ENCODE measurements at regions not wholly inside any gene's neighbourhood (a gene's known extent, or its start where the extent isn't known, plus 50 kb on each side); places are given as distances from the start of the nearest gene placed in this dataset.

DNA sequence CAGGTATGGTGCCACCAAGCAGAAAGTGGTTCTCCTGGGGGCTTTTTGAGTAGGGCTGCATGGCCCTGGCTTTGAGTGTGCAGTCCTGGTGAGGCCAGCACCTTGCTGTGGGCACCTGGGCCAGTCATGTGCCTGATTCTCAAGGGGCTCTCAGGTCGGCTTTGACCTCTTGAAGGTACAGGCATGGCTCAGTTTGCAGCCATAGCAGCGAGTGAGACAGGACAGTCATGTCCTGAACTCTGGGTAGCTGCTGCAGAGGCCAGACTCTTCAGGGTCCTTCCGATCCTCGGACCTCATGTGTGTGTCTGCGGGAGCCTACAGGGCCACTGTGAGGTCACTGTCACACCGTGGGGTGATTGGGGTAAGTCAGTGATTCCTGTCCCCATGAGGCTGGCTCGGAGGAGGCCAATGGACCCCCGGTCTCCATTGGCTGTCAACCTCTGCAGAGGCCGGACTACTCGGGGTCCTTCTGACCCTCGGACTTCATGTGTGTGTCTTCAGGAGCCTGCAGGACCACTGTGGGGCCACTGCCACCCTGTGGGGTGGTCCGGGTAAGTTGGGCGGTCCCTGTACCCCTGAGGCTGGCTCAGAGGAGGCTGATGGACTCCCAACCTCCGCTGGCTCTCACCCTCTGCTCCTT is 95.2 kb upstream of the C1orf174 start:
- TF ChIP-seq, protein P1, sequence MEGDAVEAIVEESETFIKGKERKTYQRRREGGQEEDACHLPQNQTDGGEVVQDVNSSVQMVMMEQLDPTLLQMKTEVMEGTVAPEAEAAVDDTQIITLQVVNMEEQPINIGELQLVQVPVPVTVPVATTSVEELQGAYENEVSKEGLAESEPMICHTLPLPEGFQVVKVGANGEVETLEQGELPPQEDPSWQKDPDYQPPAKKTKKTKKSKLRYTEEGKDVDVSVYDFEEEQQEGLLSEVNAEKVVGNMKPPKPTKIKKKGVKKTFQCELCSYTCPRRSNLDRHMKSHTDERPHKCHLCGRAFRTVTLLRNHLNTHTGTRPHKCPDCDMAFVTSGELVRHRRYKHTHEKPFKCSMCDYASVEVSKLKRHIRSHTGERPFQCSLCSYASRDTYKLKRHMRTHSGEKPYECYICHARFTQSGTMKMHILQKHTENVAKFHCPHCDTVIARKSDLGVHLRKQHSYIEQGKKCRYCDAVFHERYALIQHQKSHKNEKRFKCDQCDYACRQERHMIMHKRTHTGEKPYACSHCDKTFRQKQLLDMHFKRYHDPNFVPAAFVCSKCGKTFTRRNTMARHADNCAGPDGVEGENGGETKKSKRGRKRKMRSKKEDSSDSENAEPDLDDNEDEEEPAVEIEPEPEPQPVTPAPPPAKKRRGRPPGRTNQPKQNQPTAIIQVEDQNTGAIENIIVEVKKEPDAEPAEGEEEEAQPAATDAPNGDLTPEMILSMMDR (IDR thresholded peaks at IDR 0.05; ENCODE audit: borderline replicate concordance, extremely low read depth, low read length, poor library complexity, severe bottlenecking): no peak
- TF ChIP-seq EZH2 (IDR thresholded peaks at IDR 0.05; ENCODE audit: borderline replicate concordance, low read depth, low read length, severe bottlenecking): no peak

Data from DND-41 (cell line).